ENCODE measurements at regions not wholly inside any gene's neighbourhood (a gene's known extent, or its start where the extent isn't known, plus 50 kb on each side); places are given as distances from the start of the nearest gene placed in this dataset.

GRCh38 chr7:146028251-146028750 lies 88.3 kb upstream of the CNTNAP2 start (continued):
- TF ChIP-seq ZNF274 (IDR thresholded peaks at IDR 0.05; ENCODE audit: low read depth, low read length) (no peak), POLR2AphosphoS5 (IDR thresholded peaks at IDR 0.05; ENCODE audit: low read depth, low read length) (no peak)

GRCh38 chr7:146027243-146027642 lies 89.4 kb upstream of the CNTNAP2 start:
- Histone ChIP-seq H3K27ac (ENCODE audit: low read depth, low read length) (no peak overlapping the region), H3K27me3 (ENCODE audit: insufficient read depth, low read length) (no peaks in the 10 kb centered on the region), H3K9ac (ENCODE audit: low read length) (no peak overlapping the region), H3K9me2 (ENCODE audit: insufficient read depth) (no peaks in the 10 kb centered on the region), H3K36me3 (ENCODE audit: control insufficient read depth in 1 of 2, insufficient read depth in 2 of 2, low read length in 2 of 2) (no peaks in the 10 kb centered on the region), H3K4me3 (replicated peaks in 1 of 2; ENCODE audit: low read depth in 1 of 2, low read length in 2 of 2) (no peak overlapping the region), H2AFZ (ENCODE audit: low read depth, low read length, poor library complexity, severe bottlenecking) (no peak overlapping the region), H4K20me1 (ENCODE audit: insufficient read depth) (no peaks in the 10 kb centered on the region), H3K4me1 (ENCODE audit: control insufficient read depth in 1 of 2, insufficient read depth in 2 of 2, low read length in 2 of 2) (no peaks in the 10 kb centered on the region), H3K4me2 (ENCODE audit: low read length) (no peak overlapping the region), H3K9me3 (ENCODE audit: control insufficient read depth in 1 of 2, insufficient read depth in 1 of 2, low read depth in 1 of 2, low read length in 2 of 2) (peaks cover 0 to 18% of the 10 kb centered on the region in 2 experiments; a peak in 2 of 4 replicates), H3K79me2 (ENCODE audit: insufficient read depth, low read length) (no peaks in the 10 kb centered on the region)
- POLR2A ChIA-PET = no interaction called here
- intact Hi-C loops (cut with micrococcal nuclease) = no loop called here
- no TSS peak for BruUV-seq (replicated peaks)
- DNase-seq (ENCODE audit: low read depth, low spot score) (no peak), ATAC-seq (no peak)
- CTCF ChIA-PET = no interaction called here
- no peak for TF ChIP-seq YY1 (IDR thresholded peaks at IDR 0.05; ENCODE audit: extremely low read depth, insufficient replicate concordance, low read depth, low read length)
- RAD21 ChIA-PET (ENCODE audit: low non-redundant PET in 1 of 2, low total read pairs in 2 of 2, uncharacterized antibody in 2 of 2, unreplicated experiment in 2 of 2) = no interaction called here

GRCh38 chr7:146022776-146023175 lies 93.8 kb upstream of the CNTNAP2 start:
- Histone ChIP-seq H2AFZ (ENCODE audit: low read depth, low read length, poor library complexity, severe bottlenecking) (no peak overlapping the region), H3K79me2 (ENCODE audit: insufficient read depth, low read length) (no peaks in the 10 kb centered on the region), H3K27ac (ENCODE audit: low read depth, low read length) (no peak overlapping the region), H3K4me3 (replicated peaks in 1 of 2; ENCODE audit: low read depth in 1 of 2, low read length in 2 of 2) (no peak overlapping the region), H3K27me3 (ENCODE audit: insufficient read depth, low read length) (no peaks in the 10 kb centered on the region), H3K9me3 (ENCODE audit: control insufficient read depth in 1 of 2, insufficient read depth in 1 of 2, low read depth in 1 of 2, low read length in 2 of 2) (peaks cover 0 to 21% of the 10 kb centered on the region in 2 experiments; a peak in 2 of 4 replicates), H3K4me1 (ENCODE audit: control insufficient read depth in 1 of 2, insufficient read depth in 2 of 2, low read length in 2 of 2) (no peaks in the 10 kb centered on the region), H3K4me2 (ENCODE audit: low read length) (no peak overlapping the region), H3K9me2 (ENCODE audit: insufficient read depth) (no peaks in the 10 kb centered on the region), H4K20me1 (ENCODE audit: insufficient read depth) (no peaks in the 10 kb centered on the region), H3K9ac (ENCODE audit: low read length) (no peak overlapping the region), H3K36me3 (ENCODE audit: control insufficient read depth in 1 of 2, insufficient read depth in 2 of 2, low read length in 2 of 2) (no peaks in the 10 kb centered on the region)
- BruUV-seq (replicated peaks) = no TSS peak
- ChIA-PET CTCF (no interaction called here), POLR2A (no interaction called here), RAD21 (ENCODE audit: low non-redundant PET in 1 of 2, low total read pairs in 2 of 2, uncharacterized antibody in 2 of 2, unreplicated experiment in 2 of 2) (no interaction called here)
- no peak for ATAC-seq
- TF ChIP-seq REST (IDR thresholded peaks at IDR 0.05; ENCODE audit: low read depth) (no peak), POLR2A (IDR thresholded peaks at IDR 0.05; ENCODE audit: borderline replicate concordance, extremely low read depth, insufficient read depth, insufficient read length) (no peak), TCF7L2 (IDR thresholded peaks at IDR 0.05; ENCODE audit: borderline replicate concordance, extremely low read depth, insufficient read depth, insufficient read length) (no peak), EGR1 (IDR thresholded peaks at IDR 0.05; ENCODE audit: low read depth) (no peak), ATF3 (IDR thresholded peaks at IDR 0.05) (no peak), MAX (IDR thresholded peaks at IDR 0.05) (no peak), CEBPB (IDR thresholded peaks at IDR 0.05; ENCODE audit: low read depth) (no peak), CBX3 (IDR thresholded peaks at IDR 0.05; ENCODE audit: low read depth) (no peak), EZH2phosphoT487 (IDR thresholded peaks at IDR 0.05; ENCODE audit: borderline replicate concordance) (no peak)
- no peak for DNase-seq (ENCODE audit: low read depth, low spot score)
- intact Hi-C loops (cut with micrococcal nuclease) = no loop called here

Measured in HCT116 (cell line).